Activated T-cell treated with anti-CD3 and anti-CD28 coated beads, Interleukin-2, amount 50 U/mL, for 48 hours (primary cell): ENCODE measurements at regions not wholly inside any gene's neighbourhood (a gene's known extent, or its start where the extent isn't known, plus 50 kb on each side); places are given as distances from the start of the nearest gene placed in this dataset.
"Not testable (repeated sequence)": the region's sequence is repeated elsewhere in the genome, so short reads cannot be mapped to it uniquely, and the experiment has no call there.

Experiments used
- DNase-seq, 2 experiments: peaks; one replicate each; pipeline ENCODE4 v3.0.0-alpha.2; 2020

- no peak for DNase-seq
Measured at GRCh38 chr3:80408030-80408721, 640.4 kb upstream of the ROBO1 start.

GRCh38 chr3:80405618-80406017, 637.8 kb upstream of the ROBO1 start:
- no peak for DNase-seq

GRCh38 chr3:80395023-80395422, 627.2 kb upstream of the ROBO1 start:
- no peak for DNase-seq

DNA sequence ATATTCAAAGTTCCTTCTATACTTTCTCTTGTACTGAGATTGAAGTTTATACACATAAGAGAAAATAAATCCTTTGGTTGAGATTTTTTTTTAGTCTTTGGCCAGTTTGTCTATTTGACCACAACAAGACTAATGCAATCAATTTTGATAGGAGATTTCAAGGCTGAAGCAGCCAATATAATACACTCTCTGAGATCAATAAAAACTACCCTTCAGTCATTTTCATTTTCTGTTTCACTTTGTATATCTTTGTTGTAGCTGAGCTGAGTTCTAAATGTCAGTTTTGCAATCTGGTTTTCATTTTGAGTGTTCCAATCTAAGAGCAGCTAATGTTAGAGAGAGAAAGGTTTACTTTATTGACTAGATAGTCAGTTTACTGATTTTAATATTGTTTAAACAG, 623.8 kb upstream of the ROBO1 start:
- no peak for DNase-seq

GRCh38 chr3:80384811-80385210, 617.0 kb upstream of the ROBO1 start:
- DNase-seq, result no peak

DNA sequence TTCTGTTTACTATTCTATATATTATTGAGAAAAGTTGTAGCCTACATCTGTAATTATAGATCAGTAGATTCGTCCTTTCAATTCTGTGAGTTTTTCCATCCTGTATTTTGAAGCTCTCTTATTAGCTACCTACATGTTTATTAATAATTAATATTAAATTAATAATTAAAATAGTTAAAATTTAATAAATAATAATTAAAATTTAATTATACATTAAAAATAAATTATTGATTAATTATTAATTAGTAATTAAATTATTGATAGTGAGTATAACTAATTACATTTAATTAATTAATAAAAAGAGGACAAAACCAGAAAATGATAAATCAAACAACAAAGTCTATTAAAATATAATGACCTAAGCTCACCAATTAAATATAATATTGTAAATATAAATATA, 606.6 kb upstream of the ROBO1 start:
- no peak for DNase-seq

DNA sequence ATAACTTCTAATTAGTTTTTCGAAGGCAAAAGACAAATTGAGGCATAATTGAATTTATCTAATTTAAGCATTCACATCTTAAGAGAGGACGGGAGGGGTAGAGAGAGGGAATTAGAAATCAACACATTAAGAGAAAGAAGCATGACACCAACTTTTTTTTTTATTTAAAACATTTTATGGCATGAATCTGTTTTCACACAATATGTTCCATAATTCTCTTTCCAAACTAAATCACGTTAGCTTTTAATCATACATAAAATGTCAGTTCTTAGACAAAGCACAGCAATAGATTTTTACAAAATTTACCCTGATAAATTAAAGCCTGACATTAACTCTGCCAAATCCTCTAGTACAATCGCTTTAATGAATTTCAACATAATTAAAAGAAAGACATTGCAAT, 600.8 kb upstream of the ROBO1 start:
- DNase-seq, result no peak

DNA sequence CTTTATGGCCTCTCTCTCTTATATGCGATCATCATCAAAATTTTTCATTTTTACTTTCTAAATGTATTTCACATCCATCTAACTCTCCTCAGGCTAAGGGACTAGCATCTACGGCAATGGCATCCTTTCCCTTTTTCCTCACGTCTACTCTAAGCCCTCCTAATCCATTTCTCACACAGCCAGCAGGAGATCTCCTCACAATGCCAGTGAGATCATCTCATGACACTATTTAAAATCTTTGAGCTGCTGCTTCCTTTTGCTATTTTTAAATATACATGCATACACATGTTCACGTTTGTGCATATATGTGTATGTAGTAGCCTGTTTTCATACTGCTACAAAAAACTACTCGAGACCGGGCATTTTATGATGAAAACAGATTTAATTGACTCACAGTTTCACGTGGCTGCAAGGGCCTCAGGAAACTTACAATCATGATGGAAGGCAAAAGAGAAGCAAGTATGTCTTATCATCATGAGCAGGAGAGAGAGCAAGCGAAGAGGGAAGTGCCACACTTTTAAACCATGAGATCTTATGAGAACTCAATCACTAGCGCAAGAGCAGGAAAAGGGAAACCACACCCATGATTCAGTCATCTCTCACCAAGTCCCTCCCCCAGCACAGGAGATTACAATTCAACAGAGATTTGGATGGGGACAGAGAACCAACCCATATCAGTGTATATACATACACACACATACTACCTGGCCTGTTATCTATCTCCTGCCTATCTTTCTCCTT, 599.2 kb upstream of the ROBO1 start:
- DNase-seq, result no peak

GRCh38 chr3:80357761-80358160, 590.0 kb upstream of the ROBO1 start:
- no peak for DNase-seq

- DNase-seq, result no peak
Measured at GRCh38 chr3:80355144-80355543, 587.3 kb upstream of the ROBO1 start.

GRCh38 chr3:80351201-80351600, 583.4 kb upstream of the ROBO1 start:
- no peak for DNase-seq

GRCh38 chr3:80350771-80351170, 583.0 kb upstream of the ROBO1 start:
- no peak for DNase-seq

- DNase-seq, result no peak
Measured at GRCh38 chr3:80338366-80338765, 570.6 kb upstream of the ROBO1 start.

GRCh38 chr3:80334534-80334933, 566.7 kb upstream of the ROBO1 start:
- no peak for DNase-seq

DNA sequence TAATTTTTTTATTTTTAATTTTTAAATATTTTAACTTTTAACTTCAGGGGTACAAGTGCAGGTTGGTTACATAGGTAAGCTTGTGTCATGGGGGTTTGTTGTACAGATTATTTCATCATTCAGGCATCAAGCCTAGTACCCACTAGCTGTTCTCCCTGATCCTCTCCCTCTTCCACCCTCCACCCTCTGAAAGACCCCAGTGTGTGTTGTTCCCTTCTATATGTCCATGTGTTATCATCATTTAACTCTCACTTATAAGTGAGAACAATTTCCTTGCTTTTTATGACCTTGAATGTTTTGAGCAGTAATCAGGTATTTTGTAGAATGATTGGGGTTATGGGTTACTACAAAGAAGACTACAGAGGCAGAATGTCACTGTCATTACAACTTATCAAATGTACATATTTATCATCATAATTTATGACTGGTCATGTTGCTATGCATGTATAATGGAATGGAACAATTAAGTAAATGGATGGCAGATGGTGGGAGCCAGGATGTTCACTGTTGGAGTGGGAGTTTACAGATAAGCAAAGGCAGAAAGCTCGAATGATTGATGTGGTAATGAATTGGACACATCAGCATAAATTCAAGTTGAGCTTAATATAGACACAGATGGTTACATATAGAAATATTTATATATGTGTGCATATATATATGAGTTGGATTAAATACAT, 563.8 kb upstream of the ROBO1 start:
- DNase-seq, result no peak

- DNase-seq, result not testable (repeated sequence)
Measured at GRCh38 chr3:80314541-80314940, 546.7 kb upstream of the ROBO1 start.

DNA sequence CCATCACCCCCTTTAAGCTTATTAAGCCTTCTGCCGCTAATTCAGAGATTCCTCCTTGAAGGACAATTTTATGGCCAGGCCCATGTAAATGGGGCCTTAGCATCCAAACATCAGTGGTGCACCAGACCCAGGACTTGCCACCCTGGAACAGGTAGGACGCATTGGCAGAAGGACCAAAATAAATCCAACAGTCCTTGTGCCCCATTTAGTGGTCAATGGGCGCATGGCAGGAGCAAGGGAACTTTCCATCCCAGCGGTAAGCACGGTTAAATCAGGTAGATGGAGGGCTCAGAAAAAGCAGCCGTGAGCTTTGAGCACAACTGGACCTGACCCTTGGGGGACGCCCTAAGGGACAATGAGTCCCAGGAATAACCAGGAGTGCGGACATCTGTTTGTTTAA, 540.8 kb upstream of the ROBO1 start:
- no peak for DNase-seq

DNA sequence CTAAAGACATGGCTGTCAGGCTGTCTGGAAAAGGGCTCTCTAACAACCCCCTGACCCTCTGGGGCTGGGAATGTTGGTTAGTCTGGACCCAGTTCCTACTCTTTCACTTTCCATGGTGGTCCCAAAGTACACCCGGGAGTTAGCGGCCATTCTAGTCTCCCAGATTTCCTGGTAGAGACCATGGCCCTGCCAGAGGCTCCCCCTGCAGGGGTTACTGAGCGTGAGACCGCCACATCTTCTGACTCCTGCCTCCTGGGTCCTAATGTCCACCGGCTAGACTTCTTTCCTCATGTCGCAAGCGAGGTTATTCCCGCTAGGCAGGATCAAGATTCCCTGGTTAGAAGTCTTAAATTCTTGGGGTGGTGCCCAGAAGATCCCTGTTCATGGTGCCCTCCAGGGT, 540.0 kb upstream of the ROBO1 start:
- no peak for DNase-seq

DNA sequence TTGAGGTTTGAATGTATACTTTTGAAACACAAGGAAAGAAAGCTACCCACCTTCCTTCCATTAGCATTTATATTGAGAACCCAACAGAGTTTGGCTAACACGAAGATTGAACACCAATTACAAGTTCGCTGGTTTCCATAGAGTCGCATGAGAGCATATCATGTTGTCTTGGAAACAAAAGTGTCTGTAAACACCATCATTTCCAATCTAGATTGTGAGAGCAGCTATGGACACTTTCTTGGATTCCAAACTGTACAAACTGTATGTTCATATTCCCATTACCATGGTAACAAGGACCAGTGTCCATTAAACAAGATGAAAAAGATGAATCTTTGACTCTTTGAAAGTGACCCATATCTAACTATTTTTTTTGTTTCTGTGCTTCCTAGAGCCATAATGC, 529.9 kb upstream of the ROBO1 start:
- no peak for DNase-seq

DNA sequence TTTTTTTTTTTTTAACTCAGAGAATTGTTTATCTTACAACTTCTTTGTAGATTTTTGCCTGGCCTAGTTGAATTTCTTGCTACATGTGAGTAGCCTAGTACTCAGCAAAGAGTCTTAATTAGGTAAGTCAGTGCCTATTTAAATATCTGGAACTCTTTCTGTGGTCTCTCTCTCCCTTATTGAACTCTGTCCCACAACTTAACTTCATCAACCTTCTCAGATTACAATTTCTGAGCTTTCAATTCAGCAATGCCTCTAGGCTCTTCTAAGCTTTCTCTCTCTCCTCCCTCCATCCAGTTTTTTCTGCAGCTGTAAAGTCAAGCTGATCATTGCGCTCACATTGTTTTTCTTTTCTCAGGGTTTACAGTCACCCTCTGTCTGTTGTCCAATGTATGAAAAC, 517.6 kb upstream of the ROBO1 start:
- DNase-seq, result no peak

DNA sequence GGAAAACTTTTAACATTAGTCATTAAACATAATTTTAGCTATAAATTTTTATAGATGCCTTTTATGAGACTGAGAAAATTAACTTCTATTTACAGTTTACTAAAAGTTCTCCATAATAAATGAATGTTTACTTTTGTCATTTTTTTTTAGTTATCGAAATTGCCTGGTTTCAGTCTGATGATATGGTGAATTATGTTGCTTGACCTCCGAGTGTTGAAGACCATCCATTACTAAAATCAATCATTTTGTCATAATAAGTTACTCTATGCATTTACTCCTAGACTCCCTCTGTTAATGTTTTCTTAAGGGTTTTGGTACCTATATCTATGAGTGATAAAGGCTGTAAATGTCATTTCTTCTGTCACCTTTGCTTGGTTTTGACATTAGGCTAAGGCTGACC, 516.0 kb upstream of the ROBO1 start:
- no peak for DNase-seq

DNA sequence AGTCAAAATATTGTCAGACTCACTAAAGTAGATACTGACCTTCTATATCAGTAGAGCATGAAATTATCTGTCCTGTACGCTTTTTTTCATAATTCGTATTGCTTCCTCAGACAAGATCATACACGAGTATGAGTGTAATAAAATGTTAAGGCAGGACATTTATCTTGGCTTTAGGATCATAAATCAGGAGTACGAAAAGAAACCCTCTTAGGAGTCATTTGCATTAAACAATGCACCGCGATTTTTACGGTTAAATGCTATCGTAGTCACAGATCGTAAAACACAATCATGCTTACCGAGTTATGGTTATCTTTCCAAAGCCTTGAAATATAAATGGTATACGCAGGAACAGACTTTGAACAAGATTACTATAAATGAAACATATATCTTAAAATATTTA, 510.3 kb upstream of the ROBO1 start:
- DNase-seq, result no peak

DNA sequence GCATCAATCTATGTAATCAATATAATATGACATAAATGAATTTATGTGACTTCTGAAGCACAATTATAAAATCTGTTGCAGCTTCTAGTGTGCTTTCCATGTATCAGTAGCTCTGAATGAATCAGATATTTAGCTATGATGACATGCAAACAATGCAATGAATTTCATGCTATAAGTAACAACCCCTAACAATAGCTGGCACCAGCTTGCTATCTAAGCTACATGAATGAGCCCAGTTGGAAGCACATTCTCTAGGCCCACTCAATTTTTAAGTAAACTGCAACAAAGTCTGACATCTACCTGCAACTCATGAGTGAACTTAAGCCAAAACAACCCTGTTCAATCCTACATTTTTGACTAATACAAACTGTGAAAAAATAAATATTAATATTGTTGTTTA, 507.3 kb upstream of the ROBO1 start:
- no peak for DNase-seq

GRCh38 chr3:80263260-80263659, 495.5 kb upstream of the ROBO1 start:
- no peak for DNase-seq
